ENCODE measurements at regions not wholly inside any gene's neighbourhood (a gene's known extent, or its start where the extent isn't known, plus 50 kb on each side); places are given as distances from the start of the nearest gene placed in this dataset.

GRCh38 chr13:44040070-44040817 lies 160.5 kb downstream of the LACC1 start:
- no peak for DNase-seq
- Histone ChIP-seq H3K4me1 (peaks cover 0 to 18% (median 8%) of the 10 kb centered on the region in 4 donors), H3K4me3 (no peak overlapping the region), H3K27me3 (no peaks in the 10 kb centered on the region), H3K9me3 (no peaks in the 10 kb centered on the region), H3K27ac (peak overlapping the region in 1 of 4 donors; percentile 12), H3K36me3 (no peaks in the 10 kb centered on the region)
- in situ Hi-C loops (cut with MboI; ENCODE audit: low pct_ligation_motif_present in 1 of 4, low pct_unique_long_range_greater_than_20kb in 1 of 4, low sequenced_read_pairs in 3 of 4) (loop anchor here (10.0 to 25.0 kb wide), 4 partner anchors 115 to 395 kb away; no protein-coding TSS in a partner anchor), intact Hi-C loops (cut with DNase I; ENCODE audit: low total_unique reads) (no loop called here)
- WGBS, 2 donors (ENCODE audit: low coverage in 1 of 2) = 18 to 62% methylated on average over 1 of the region's 1 CpG
- no peak for TF ChIP-seq CTCF (IDR thresholded peaks at IDR 0.05)
- no peak for TF ChIP-seq EP300 (IDR thresholded peaks at IDR 0.05; ENCODE audit: low read depth)
- TF ChIP-seq POLR2A (IDR thresholded peaks at IDR 0.05) = no peak
- TF ChIP-seq POLR2AphosphoS5 (IDR thresholded peaks at IDR 0.05) = no peak

- TF ChIP-seq EP300 (IDR thresholded peaks at IDR 0.05; ENCODE audit: low read depth) (no peak), POLR2A (IDR thresholded peaks at IDR 0.05) (no peak), CTCF (IDR thresholded peaks at IDR 0.05) (no peak), POLR2AphosphoS5 (IDR thresholded peaks at IDR 0.05) (no peak)
- Histone ChIP-seq H3K4me1 (peaks cover 0 to 18% (median 8%) of the 10 kb centered on the region in 4 donors), H3K9me3 (no peaks in the 10 kb centered on the region), H3K36me3 (no peaks in the 10 kb centered on the region), H3K27me3 (no peaks in the 10 kb centered on the region), H3K4me3 (no peak overlapping the region), H3K27ac (peak overlapping the region in 1 of 4 donors; percentile 12)
- in situ Hi-C loops (cut with MboI; ENCODE audit: low pct_ligation_motif_present in 1 of 4, low pct_unique_long_range_greater_than_20kb in 1 of 4, low sequenced_read_pairs in 3 of 4) (loop anchor here (10.0 to 25.0 kb wide), 4 partner anchors 116 to 394 kb away; no protein-coding TSS in a partner anchor), intact Hi-C loops (cut with DNase I; ENCODE audit: low total_unique reads) (no loop called here)
- DNase-seq = no peak
Measured at GRCh38 chr13:44040818-44041100, 161.1 kb downstream of the LACC1 start.

- no peak for TF ChIP-seq POLR2AphosphoS5 (IDR thresholded peaks at IDR 0.05)
- no peak for TF ChIP-seq EP300 (IDR thresholded peaks at IDR 0.05; ENCODE audit: low read depth)
- no peak for TF ChIP-seq CTCF (IDR thresholded peaks at IDR 0.05)
- no peak for TF ChIP-seq POLR2A (IDR thresholded peaks at IDR 0.05)
- in situ Hi-C loops (cut with MboI; ENCODE audit: low pct_ligation_motif_present in 1 of 4, low pct_unique_long_range_greater_than_20kb in 1 of 4, low sequenced_read_pairs in 3 of 4) = loop anchor here (5.0 to 25.0 kb wide), 5 partner anchors 120 to 393 kb away; no protein-coding TSS in a partner anchor
- Histone ChIP-seq H3K9me3 (no peaks in the 10 kb centered on the region), H3K36me3 (no peaks in the 10 kb centered on the region), H3K27me3 (no peaks in the 10 kb centered on the region), H3K4me1 (peaks cover 0 to 15% (median 6%) of the 10 kb centered on the region in 4 donors), H3K27ac (no peak overlapping the region), H3K4me3 (no peak overlapping the region)
- no peak for DNase-seq
- intact Hi-C loops (cut with DNase I; ENCODE audit: low total_unique reads) = loop anchor here (5.0 kb wide), 1 partner anchor 127 kb away; no protein-coding TSS in a partner anchor
- 88 to 93% methylated on average over 3 to 6 of the region's 6 CpGs for WGBS, 2 donors (ENCODE audit: low coverage in 1 of 2)
Measured at GRCh38 chr13:44044547-44045179, 165.0 kb downstream of the LACC1 start.

- no peak for DNase-seq
- intact Hi-C loops (cut with DNase I; ENCODE audit: low total_unique reads) = loop anchor here (5.0 kb wide), 1 partner anchor 128 kb away; no protein-coding TSS in a partner anchor
Measured at GRCh38 chr13:44045180-44045562, 165.5 kb downstream of the LACC1 start.

More at GRCh38 chr13:44045180-44045562, 165.5 kb downstream of the LACC1 start:
- Histone ChIP-seq H3K36me3 (no peaks in the 10 kb centered on the region), H3K27me3 (no peaks in the 10 kb centered on the region), H3K4me1 (peaks cover 0 to 10% (median 4%) of the 10 kb centered on the region in 4 donors), H3K4me3 (no peak overlapping the region), H3K27ac (no peak overlapping the region), H3K9me3 (no peaks in the 10 kb centered on the region)
- WGBS, 2 donors (ENCODE audit: low coverage in 1 of 2) = 92% methylated on average over 3 of the region's 3 CpGs; no CpG with 5 or more reads in 1 of the 2 donors
- in situ Hi-C loops (cut with MboI; ENCODE audit: low pct_ligation_motif_present in 1 of 4, low pct_unique_long_range_greater_than_20kb in 1 of 4, low sequenced_read_pairs in 3 of 4) = loop anchor here (5.0 to 25.0 kb wide), 5 partner anchors 120 to 392 kb away; no protein-coding TSS in a partner anchor
- TF ChIP-seq CTCF (IDR thresholded peaks at IDR 0.05) (no peak), EP300 (IDR thresholded peaks at IDR 0.05; ENCODE audit: low read depth) (no peak), POLR2AphosphoS5 (IDR thresholded peaks at IDR 0.05) (no peak), POLR2A (IDR thresholded peaks at IDR 0.05) (no peak)

All from transverse colon (tissue), 4 donors.